Duodenal mucosa (tissue), 2 donors: ENCODE measurements at regions not wholly inside any gene's neighbourhood (a gene's known extent, or its start where the extent isn't known, plus 50 kb on each side); places are given as distances from the start of the nearest gene placed in this dataset.

Experiments used
- H3K27ac ChIP-seq: one replicate; pipeline ENCODE4 v1.7.0; 2013; ENCODE audit warnings: low read depth, low read length
- H3K27me3 ChIP-seq, 2 donors: one replicate each; pipeline ENCODE4 v1.7.0; 2013; ENCODE audit warnings: low read length in 2 of 2, control low read depth in 1 of 2; ENCODE audit not compliant: insufficient read depth in 2 of 2, control insufficient read depth in 1 of 2
- H3K36me3 ChIP-seq, 2 donors: one replicate each; pipeline ENCODE4 v1.7.0; 2013; ENCODE audit warnings: low read length in 2 of 2, control low read depth in 1 of 2; ENCODE audit not compliant: insufficient read depth in 2 of 2, control insufficient read depth in 1 of 2
- H3K4me1 ChIP-seq, 2 donors: one replicate each; pipeline ENCODE4 v1.7.0; 2013; ENCODE audit warnings: low read length in 2 of 2, control low read depth in 1 of 2; ENCODE audit not compliant: insufficient read depth in 2 of 2, control insufficient read depth in 1 of 2
- H3K4me3 ChIP-seq, 2 donors: one replicate each; pipeline ENCODE4 v1.7.0; 2013; ENCODE audit warnings: low read length in 2 of 2, low read depth in 1 of 2
- H3K9ac ChIP-seq, 2 donors: one replicate each; pipeline ENCODE4 v1.7.0; 2013; ENCODE audit warnings: low read length in 2 of 2, low read depth in 1 of 2
- H3K9me3 ChIP-seq, 2 donors: one replicate each; pipeline ENCODE4 v1.7.0; 2013; ENCODE audit warnings: low read length in 2 of 2, control low read depth in 1 of 2; ENCODE audit not compliant: control insufficient read depth in 1 of 2

GRCh38 chr16:79717333-79718137 is 117.0 kb upstream of the MAF start:
- Histone ChIP-seq H3K36me3 (no peaks in the 10 kb centered on the region), H3K9ac (no peak overlapping the region), H3K9me3 (no peaks in the 10 kb centered on the region), H3K27me3 (no peaks in the 10 kb centered on the region), H3K4me1 (peaks cover 38 to 41% of the 10 kb centered on the region in 2 donors), H3K27ac (no peak overlapping the region), H3K4me3 (no peak overlapping the region)

DNA sequence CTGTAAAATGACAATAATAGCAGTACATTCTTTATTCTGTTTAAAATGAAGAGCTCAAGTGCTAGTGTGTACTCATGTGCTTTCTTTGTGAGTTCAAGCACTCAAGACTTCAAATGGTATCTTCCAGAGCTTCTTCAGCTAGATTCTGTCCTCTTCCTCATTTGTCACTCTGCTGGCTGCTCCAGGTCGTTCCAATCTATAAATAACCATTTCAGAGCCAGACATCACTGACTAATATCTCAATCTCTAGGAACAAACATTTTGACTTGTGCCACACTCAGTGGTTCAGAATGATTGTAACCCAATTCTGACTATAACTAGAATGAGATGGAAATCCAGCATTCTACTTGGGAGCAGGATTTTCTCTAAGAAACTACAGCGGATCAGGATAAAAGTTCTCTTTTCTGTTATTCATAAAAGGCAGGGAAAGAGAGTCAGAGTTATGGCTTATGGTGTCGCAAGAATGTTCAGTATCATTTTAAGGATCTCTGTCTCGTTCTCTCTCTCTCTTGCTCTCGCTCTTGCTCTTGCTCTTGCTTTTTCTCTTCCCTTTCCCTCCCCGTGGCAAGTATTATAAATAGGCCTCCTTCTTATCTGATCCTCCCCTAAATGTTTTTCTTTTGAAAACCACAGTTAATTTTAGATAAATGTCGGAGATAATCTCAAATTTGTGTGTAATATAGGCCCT is 116.3 kb upstream of the MAF start:
- H3K9ac ChIP-seq: no peak overlapping the region
- peaks cover 35 to 36% of the 10 kb centered on the region in 2 donors for H3K4me1 ChIP-seq
- H3K36me3 ChIP-seq: no peaks in the 10 kb centered on the region
- H3K27ac ChIP-seq: no peak overlapping the region
- no peaks in the 10 kb centered on the region for H3K9me3 ChIP-seq
- H3K27me3 ChIP-seq: no peaks in the 10 kb centered on the region
- H3K4me3 ChIP-seq: no peak overlapping the region

DNA sequence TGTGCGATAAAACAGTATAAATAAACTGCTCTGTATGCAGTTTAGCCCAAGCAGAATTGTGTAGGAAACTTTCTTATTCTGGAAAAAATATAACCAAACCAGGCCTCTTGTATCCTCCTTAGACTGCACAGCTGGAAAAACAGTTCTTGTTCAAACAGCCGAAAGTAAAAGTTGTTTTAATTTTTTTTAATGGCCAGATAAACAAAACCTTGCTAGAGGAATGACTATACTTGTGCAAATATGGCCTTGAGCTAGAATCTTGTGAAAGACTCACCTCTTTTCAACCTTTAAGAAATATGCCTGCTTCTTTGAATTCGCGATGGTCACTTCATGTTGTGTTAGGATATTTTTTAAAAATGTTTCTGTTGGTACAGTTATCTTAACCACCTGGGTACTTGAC is 114.5 kb upstream of the MAF start:
- no peak overlapping the region for H3K4me3 ChIP-seq
- peaks cover 21 to 28% of the 10 kb centered on the region in 2 donors for H3K4me1 ChIP-seq
- no peak overlapping the region for H3K27ac ChIP-seq
- H3K9me3 ChIP-seq: no peaks in the 10 kb centered on the region
- no peaks in the 10 kb centered on the region for H3K36me3 ChIP-seq
- no peak overlapping the region for H3K9ac ChIP-seq
- no peaks in the 10 kb centered on the region for H3K27me3 ChIP-seq

- H3K4me1 ChIP-seq: peaks cover 19 to 28% of the 10 kb centered on the region in 2 donors
- no peaks in the 10 kb centered on the region for H3K9me3 ChIP-seq
- H3K27me3 ChIP-seq: no peaks in the 10 kb centered on the region
- no peaks in the 10 kb centered on the region for H3K36me3 ChIP-seq
- H3K4me3 ChIP-seq: no peak overlapping the region
- no peak overlapping the region for H3K27ac ChIP-seq
- H3K9ac ChIP-seq: no peak overlapping the region
Observed at GRCh38 chr16:79714440-79714839, 113.9 kb upstream of the MAF start.

- Histone ChIP-seq H3K27ac (no peak overlapping the region), H3K9ac (no peak overlapping the region), H3K27me3 (no peaks in the 10 kb centered on the region), H3K4me1 (peaks cover 19 to 28% of the 10 kb centered on the region in 2 donors), H3K4me3 (no peak overlapping the region), H3K36me3 (no peaks in the 10 kb centered on the region), H3K9me3 (no peaks in the 10 kb centered on the region)
Observed at GRCh38 chr16:79713609-79714309, 113.2 kb upstream of the MAF start.

- Histone ChIP-seq H3K27ac (no peak overlapping the region), H3K36me3 (no peaks in the 10 kb centered on the region), H3K27me3 (no peaks in the 10 kb centered on the region), H3K4me3 (no peak overlapping the region), H3K9me3 (no peaks in the 10 kb centered on the region), H3K4me1 (peaks cover 28 to 39% of the 10 kb centered on the region in 2 donors), H3K9ac (no peak overlapping the region)
Observed at GRCh38 chr16:79712276-79712675, 111.7 kb upstream of the MAF start.

DNA sequence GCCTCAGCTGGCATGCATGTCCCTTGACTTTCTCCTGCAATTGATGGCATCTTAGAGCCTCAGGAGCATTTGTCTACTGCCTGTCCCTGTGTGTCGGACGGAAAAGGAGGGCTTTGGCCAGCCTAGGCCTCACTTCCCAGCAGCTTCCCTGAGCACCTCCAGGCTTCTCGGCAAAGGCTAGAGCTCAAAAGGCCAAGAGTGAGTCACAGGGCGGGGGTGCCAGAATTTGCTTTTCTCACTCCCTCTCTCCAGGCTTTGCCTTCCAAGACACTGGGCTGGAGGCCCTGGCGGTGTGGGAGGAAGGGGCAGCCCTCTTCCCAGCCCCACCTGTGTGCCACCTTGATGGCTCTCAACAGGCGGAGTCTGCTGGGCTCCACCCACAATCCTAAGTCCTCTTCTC is 107.3 kb upstream of the MAF start:
- Histone ChIP-seq H3K9me3 (no peaks in the 10 kb centered on the region), H3K27me3 (no peaks in the 10 kb centered on the region), H3K36me3 (no peaks in the 10 kb centered on the region), H3K9ac (no peak overlapping the region), H3K4me3 (no peak overlapping the region), H3K4me1 (peaks cover 13 to 22% of the 10 kb centered on the region in 2 donors), H3K27ac (no peak overlapping the region)

GRCh38 chr16:79703066-79703465 is 102.5 kb upstream of the MAF start:
- no peaks in the 10 kb centered on the region for H3K9me3 ChIP-seq
- no peaks in the 10 kb centered on the region for H3K36me3 ChIP-seq
- no peaks in the 10 kb centered on the region for H3K27me3 ChIP-seq
- peaks cover 6 to 13% of the 10 kb centered on the region in 2 donors for H3K4me1 ChIP-seq
- H3K27ac ChIP-seq: no peak overlapping the region
- no peak overlapping the region for H3K4me3 ChIP-seq
- H3K9ac ChIP-seq: no peak overlapping the region

DNA sequence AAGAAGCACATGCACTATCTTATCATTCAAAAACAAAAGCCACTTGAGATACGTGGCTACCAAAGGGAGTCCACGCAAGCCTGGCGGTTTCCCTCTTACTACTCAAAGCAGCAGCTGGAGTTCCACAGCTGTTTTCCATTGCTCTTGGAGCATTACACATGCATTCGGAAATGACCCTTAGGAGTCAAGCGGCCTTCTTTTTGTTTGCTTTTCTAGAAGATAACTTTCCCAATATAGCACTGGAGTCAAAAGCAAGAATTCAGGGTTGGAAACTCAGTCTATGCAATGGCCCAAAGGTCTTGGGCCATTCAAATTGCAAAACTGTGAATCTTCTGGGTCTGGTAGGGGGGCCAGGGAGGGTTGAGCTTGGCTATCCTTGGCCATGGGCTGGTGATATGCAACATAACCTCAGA is 97.8 kb upstream of the MAF start:
- Histone ChIP-seq H3K9me3 (peaks cover 0 to under 1% of the 10 kb centered on the region in 2 donors), H3K4me3 (no peak overlapping the region), H3K27ac (no peak overlapping the region), H3K36me3 (no peaks in the 10 kb centered on the region), H3K9ac (no peak overlapping the region), H3K27me3 (no peaks in the 10 kb centered on the region), H3K4me1 (peaks cover 0 to 8% of the 10 kb centered on the region in 2 donors)

GRCh38 chr16:79697562-79698112 is 97.1 kb upstream of the MAF start:
- Histone ChIP-seq H3K27ac (no peak overlapping the region), H3K4me1 (peaks cover 0 to 8% of the 10 kb centered on the region in 2 donors), H3K4me3 (no peak overlapping the region), H3K9ac (no peak overlapping the region), H3K36me3 (no peaks in the 10 kb centered on the region), H3K27me3 (no peaks in the 10 kb centered on the region), H3K9me3 (peaks cover 0 to 3% of the 10 kb centered on the region in 2 donors)
